ENCODE measurements at regions not wholly inside any gene's neighbourhood (a gene's known extent, or its start where the extent isn't known, plus 50 kb on each side); places are given as distances from the start of the nearest gene placed in this dataset.
A peak's percentile ranks its signal among the peaks of the same experiment; 100 is the strongest.

- DNase-seq (ENCODE audit: low read depth in 2 of 2): peak; percentile 54 to 62
Observed at GRCh38 chr20:24376311-24377099, 92.9 kb upstream of the SYNDIG1 start.

DNA sequence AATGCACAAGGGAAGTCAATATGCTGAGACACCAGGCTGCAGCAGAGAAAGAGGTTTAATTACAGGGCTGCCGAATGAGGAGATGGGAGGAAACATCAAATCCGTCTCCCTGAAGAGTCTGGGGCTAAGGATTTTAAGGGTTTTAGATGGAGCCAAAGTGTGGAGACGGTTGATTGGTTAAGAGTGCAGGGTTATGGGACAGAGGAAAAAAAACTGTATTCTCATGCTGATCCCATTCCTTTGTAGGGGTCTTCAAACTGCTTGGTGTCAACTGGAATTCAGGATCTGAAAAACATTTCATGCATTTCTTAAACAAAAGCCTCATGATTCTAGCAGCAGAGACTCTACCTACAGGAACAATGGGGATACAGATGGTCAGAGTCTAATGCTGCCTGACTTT lies 96.1 kb upstream of the SYNDIG1 start:
- DNase-seq (ENCODE audit: low read depth in 2 of 2): no peak

DNA sequence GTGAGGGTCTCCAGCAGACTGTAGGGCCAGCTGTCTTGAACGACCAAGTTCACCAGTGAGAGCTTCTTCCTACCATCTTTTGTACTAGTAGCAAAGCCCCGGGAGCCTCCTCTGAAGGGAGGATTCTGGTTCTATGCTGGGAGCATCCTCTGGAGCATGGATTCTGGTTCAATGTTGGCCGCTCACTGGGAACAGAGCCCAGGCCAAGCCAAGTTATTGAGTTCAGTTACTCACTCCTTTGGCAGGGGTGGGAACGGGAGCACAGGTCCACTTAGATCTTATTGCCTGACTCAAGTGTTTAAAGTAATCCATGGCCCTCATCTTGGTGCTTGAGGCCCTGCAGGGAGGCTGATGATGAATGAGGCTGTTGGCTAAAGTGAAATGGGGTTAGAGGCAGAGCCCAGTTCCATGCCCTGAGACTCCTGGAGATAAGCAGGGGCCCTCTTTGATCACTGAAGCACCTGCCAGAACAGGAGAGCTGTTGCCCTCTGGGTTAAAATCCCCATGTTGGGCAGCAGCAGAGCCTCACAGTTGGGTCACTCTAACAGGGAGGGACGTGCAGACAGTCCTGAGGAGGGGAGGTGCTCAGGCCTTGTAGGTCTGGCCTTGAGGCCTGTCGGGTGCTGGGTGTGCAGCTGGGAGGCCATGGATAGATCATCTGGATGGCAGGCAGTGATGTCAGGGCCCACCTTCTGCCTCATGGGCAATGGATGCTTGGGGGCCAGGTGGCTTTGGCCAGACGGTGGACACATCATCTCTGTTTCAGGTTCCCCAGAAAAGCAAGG lies 98.3 kb upstream of the SYNDIG1 start:
- DNase-seq (ENCODE audit: low read depth in 2 of 2): no peak

DNA sequence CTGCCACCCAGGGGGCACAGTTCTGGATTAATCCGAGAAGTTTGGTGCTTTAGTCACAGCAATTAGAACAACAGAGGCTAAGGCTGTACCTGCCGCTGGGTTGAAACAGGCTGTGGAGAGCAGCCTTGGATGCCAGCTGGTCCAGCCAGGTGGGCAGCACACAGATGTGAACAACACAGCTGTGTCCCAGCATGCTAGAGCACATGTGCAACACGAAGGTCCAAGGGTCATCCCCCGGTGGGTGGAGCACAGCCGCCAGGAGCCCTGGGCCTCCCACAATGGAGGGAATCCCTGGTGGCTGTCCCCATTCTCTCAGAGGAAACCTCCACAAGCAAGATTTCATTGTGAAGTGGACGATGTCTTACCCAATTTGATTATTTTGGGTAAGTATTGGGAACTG lies 99.2 kb upstream of the SYNDIG1 start:
- DNase-seq (ENCODE audit: low read depth in 2 of 2): no peak

DNA sequence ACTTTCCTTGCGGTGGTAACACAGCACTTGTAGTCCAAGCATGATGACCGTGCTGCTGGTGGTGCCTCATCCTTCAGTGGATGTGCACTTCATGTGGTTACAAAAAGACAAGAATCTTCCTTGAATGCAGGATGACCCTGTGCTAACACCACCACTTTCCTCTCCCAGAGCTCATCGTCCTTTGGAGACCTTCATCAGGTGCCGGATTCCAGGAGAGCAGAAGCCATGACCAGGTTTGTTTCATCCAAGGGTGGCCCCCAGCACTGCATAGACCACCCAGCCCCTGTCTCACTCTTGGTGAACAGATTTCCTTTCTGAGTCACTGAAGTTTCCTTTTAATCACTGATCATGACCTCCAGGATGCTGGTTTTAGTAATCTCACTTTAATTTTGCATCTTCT lies 101.2 kb upstream of the SYNDIG1 start:
- DNase-seq (ENCODE audit: low read depth in 2 of 2): no peak

DNA sequence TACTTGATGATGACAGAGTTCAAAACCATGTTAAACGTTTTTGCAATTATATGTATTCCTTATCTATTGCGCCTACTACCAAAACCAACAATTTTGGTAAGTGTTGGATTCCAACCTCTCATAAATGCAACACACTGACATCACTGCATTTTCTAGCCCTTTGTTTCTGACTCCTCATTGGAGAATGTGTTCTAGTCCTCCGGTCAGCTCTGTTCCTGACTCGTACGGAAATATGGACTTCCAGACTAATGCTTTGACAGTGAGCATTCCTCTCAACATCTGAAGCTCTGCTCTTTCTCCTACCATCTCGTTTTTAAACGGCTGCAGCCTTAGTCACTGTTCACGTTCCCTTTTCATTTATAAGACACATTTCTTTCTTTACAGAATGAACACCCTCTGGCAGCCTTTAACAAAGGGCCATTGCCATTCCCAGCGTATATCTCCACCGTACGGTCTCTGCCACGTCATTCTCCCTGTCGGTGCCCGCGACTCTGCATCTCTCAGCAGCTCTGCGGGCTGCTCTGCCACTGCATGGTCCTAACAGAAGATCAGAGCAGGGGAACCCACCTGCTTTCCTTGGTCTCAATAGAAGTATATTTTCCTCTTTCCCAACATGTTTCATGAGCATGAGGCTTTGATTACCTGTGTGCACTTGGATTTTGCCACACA lies 103.0 kb upstream of the SYNDIG1 start:
- DNase-seq (ENCODE audit: low read depth in 2 of 2): no peak

GRCh38 chr20:24365670-24366069 lies 103.8 kb upstream of the SYNDIG1 start:
- no peak for DNase-seq (ENCODE audit: low read depth in 2 of 2)

DNA sequence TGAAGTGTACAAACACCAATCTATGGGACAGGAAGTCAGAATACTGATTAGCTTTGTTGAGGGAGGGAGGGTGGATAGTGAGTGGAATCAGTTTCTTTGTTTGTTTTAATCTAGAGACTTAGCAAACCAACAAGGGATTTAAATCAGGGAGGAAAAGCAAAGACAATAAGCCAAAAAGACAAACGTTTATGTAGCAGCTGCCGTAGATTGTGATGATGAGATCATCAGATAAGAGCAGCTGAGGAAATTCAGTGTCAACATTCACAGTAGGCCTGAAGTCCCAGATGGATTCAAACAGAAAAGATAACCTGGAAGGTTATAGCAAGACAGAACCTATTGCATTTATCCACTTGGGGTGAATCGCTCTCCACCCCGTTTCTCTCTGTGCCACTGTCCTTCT lies 104.9 kb upstream of the SYNDIG1 start:
- DNase-seq (ENCODE audit: low read depth in 2 of 2): no peak

GRCh38 chr20:24363031-24363430 lies 106.4 kb upstream of the SYNDIG1 start:
- no peak for DNase-seq (ENCODE audit: low read depth in 2 of 2)

DNA sequence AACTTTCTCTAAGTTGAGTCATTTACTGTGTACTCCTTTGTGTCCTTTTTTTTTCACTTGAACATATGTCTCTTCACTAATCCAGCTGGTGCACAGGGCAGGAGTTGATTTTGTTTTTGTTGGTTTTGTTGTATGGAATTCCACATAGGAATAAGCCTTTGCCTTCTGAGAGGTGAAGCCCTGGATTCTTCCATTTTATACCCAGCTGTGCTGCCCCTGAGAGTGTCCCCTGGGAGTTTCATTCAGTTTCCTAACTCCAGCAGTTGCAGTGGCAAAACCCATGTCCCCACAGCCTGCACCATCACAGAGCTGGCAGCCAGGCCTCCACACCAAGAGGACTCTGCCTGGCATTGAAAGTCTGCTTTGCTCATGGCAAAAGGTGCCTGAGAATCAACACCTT lies 107.3 kb upstream of the SYNDIG1 start:
- no peak for DNase-seq (ENCODE audit: low read depth in 2 of 2)

- DNase-seq (ENCODE audit: low read depth in 2 of 2): no peak
Observed at GRCh38 chr20:24361541-24361940, 107.9 kb upstream of the SYNDIG1 start.

DNA sequence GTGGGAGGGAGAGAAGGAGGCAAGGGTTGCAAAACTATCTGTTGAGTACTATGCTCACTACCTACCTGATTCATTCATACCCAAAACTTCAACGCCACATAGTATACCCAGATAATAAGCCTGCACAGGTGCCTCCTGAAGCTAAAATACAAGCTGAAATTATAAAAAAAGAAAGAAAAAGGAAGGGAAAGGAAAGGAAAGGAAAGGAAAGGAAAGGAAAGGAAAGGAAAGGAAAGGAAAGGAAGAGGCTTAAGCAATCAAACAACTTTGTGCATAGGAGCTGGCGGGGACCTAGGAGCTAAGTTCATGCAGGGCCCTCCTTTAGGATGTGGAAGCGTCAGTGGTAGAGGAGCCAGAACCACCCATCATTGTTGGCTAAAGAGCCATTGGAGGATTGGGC lies 108.9 kb upstream of the SYNDIG1 start:
- DNase-seq (ENCODE audit: low read depth in 2 of 2): no peak

GRCh38 chr20:24359321-24360027 lies 110.0 kb upstream of the SYNDIG1 start:
- DNase-seq (ENCODE audit: low read depth in 2 of 2): no peak

DNA sequence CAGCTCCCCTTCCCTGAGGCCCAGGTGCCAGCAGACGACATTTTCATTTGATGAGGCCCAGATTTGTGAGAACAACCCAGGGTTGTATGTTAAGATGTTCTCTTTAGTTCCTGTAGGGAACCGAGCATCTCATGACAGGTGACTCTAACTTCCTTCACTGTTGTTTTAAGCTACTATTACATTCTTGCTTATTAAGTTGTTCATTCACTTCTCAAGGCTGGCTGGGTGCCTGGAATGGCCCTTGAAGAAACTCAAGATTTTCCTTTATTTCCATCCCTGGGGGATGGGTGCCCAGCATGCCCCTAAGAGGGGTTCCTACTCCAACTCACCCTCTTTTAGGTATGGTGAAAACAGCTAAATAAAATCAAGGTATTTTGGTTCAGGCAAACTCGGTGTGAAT lies 111.5 kb upstream of the SYNDIG1 start:
- no peak for DNase-seq (ENCODE audit: low read depth in 2 of 2)

- no peak for DNase-seq (ENCODE audit: low read depth in 2 of 2)
Observed at GRCh38 chr20:24357177-24357576, 112.3 kb upstream of the SYNDIG1 start.

- no peak for DNase-seq (ENCODE audit: low read depth in 2 of 2)
Observed at GRCh38 chr20:24353135-24353690, 116.2 kb upstream of the SYNDIG1 start.

DNA sequence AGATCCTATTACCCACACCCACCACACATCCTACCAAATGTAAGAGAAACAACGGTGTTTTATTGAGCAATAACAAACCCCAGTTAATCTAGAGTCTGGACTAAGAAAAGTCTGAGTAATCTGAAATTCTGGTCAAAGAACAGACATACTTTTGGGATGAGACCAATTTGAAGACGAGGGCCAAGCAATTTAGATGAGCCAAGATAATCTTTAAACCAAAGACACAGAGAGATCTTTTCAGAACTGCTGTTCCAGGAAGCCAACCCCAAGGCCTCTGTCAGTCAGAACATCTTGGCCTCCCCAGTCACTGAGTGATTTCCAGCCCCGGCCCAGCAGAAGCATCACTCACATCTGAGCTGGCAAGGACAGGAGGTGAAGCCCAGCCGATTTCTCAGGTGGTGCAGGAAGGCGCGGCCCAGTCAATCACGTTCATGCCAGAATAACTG lies 118.5 kb upstream of the SYNDIG1 start:
- DNase-seq (ENCODE audit: low read depth in 2 of 2): peak; percentile 12 to 19

GRCh38 chr20:24341781-24342180 lies 127.6 kb upstream of the SYNDIG1 start:
- no peak for DNase-seq (ENCODE audit: low read depth in 2 of 2)

DNA sequence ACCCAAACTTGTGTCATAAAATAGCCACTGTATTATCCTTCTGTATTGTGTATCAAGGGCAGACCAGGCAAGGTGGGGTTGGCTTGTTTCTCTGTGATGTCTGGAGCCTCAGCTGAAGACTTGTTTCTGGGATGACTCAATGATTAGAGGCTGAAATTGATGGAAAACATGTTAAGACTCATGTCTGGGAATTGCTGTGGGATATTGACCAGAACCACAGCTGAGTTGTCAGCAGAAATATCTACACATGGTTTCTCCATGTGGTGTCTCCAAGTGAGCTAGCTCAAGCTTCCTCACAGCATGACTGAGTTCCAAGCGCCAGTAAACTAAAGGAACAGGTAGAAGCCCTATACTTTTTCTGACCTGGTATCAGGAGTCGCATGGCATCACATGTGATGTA lies 128.5 kb upstream of the SYNDIG1 start:
- DNase-seq (ENCODE audit: low read depth in 2 of 2): no peak

- no peak for DNase-seq (ENCODE audit: low read depth in 2 of 2)
Observed at GRCh38 chr20:24339210-24339641, 130.2 kb upstream of the SYNDIG1 start.

GRCh38 chr20:24337551-24337950 lies 131.9 kb upstream of the SYNDIG1 start:
- DNase-seq (ENCODE audit: low read depth in 2 of 2): no peak

DNA sequence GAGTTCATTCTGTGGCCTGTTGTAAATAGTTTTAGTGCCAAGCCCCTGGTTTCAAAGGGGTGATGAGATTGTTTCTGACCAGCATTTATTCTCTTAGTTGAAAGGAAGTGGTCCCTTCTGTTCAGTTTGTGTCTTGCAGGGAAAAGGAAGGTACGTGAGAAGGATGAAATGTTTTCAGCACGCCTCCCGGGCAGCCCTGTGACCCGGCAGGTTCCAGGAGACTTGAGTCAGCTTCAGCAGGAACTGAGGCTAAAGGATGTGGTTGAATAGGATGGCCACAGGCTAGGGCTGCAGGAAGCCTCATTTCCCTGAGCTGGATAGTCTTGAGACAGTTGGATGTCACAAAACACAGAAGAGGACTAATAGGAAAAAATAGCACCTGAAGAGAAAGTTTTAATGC lies 132.4 kb upstream of the SYNDIG1 start:
- DNase-seq (ENCODE audit: low read depth in 2 of 2): no peak

Data from fibroblast of skin of left biceps (primary cell).